AG08396 (cell line): ENCODE measurements at regions not wholly inside any gene's neighbourhood (a gene's known extent, or its start where the extent isn't known, plus 50 kb on each side); places are given as distances from the start of the nearest gene placed in this dataset.
"Not testable (repeated sequence)": the region's sequence is repeated elsewhere in the genome, so short reads cannot be mapped to it uniquely, and the experiment has no call there.

ENCODE experiments used
- DNase-seq: peaks from one replicate; pipeline ENCODE4 v3.0.0; 2012; ENCODE audit warnings: low spot score, mixed read lengths

DNA sequence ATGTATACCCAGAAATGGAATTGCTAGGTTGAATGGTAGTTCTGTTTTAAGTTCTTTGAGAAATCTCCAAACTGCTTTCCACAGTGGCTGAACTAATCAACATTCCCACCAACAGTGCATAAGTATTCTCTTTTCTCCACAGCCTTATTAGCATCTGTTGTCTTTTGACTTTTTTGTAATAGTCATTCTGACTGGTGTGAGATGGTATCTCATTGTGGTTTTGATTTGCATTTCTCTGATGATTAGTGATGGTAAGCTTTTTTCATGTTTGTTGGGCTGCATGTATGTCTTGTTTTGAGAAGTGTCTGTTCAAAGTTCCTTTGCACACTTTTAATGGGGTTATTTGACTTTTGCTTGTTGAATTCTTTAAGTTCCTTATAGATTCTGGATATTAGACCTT is 52.4 kb upstream of the EHHADH start:
- not testable (repeated sequence) for DNase-seq

DNA sequence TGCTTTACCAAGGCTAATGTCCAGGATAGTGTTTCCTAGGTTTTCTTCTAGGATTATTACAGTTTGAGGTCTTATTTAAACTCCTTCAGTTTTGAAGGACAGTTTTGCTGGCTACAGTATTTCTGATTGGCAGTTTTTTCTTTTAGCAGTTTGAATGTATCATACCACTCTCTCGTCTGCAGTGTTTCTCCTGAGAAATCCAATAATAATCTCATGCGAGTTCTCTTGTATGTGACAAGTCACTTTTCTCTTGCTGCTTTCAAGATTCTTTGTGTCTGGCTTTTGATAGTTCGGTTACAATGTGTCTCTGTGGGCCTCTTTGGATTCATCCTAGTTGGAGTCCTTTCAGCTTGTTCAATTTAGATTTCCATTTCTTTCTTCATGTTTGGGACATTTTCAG is 53.0 kb upstream of the EHHADH start:
- DNase-seq, result no peak

DNA sequence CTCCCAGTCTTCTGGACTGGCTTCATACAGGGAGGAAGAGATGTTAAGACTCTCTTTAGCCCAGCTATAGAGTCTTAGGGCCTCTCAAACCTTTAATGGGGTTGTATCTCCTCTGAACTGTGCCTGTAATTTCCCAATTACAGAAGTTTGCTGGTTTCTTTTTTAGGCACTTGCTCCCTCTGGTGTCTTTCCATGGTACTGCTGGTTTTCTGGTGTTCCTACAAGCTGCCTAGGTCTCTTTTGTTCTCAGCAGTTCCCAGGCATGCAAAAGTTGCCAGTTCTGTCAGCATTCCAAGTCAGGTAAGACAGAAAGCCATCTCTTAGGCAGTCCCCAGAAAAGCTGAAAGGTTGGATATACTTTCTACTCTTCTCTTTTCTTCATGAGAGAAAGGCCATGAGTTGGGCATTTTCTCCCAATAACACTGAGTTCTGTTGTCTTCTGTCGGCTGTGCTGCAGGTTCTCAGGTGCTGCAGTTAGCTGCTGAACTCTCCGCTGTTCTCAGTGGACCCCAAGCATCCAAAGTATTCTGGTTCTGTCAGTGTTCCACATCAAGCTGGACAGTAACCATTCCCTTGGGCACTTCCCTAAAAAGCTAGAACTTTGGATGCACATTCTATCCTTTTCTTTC is 54.4 kb upstream of the EHHADH start:
- DNase-seq, result peak; percentile 59

DNA sequence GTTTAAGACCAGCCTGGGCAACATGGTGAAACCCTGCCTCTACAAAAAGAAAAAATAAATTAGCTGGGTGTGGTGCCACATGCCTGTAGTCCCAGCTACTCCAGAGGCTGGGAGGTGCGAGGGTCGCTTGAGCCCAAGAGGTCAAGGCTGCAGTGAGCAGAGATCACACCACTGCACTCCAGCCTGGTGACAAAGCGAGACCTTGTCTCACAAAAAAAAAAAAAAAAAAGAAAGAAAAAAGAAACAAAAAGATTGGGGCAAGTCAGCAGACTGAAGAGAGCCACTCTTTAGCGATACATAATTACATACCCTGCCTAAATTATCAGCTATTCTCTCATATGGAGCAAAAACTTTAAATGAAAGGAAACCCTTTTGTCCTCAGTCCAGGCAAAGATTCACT is 53.6 kb upstream of the MAP3K13 start:
- no peak for DNase-seq

DNA sequence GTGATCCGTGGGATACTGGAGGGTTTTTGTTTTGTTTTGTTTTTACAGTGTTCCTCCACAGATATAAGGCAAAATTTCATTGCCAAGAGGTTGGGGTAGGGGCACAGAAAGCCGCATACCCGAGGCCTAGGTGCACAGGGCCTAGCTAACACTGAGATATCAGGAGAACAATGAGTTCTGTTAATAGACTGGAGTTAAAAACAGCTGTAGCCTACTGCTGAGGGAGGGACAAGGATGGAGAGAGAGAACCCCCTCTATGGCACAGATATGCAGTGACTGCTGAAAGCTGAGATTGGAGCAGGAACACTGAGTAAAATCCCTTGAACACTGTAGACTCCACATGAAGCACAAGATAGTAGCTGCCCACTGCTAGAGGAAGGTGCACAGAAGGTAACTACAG is 53.1 kb upstream of the MAP3K13 start:
- no peak for DNase-seq

DNA sequence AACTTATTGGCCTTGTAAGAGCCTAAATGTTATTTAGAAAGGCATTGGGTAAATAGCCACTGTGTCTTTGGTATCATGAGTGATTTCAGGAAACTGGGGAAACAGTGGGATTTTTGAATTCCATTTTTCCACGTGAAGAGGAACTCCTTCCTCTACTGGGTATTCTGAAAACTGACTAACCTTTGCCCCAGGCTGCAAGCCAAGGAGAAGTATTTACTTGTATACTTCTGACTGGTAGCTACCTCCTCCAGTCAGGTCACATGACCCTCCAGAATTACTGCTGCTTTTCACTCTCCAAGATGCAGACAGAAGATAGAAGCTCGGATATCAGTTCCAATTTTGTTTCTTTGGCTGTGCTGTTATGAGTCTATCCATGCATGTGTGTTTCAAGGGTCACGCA is 50.9 kb upstream of the MAP3K13 start:
- no peak for DNase-seq
